ENCODE measurements at regions not wholly inside any gene's neighbourhood (a gene's known extent, or its start where the extent isn't known, plus 50 kb on each side); places are given as distances from the start of the nearest gene placed in this dataset.
"Not testable (repeated sequence)": the region's sequence is repeated elsewhere in the genome, so short reads cannot be mapped to it uniquely, and the experiment has no call there.

- DNase-seq, result no peak
Measured at GRCh38 chr11:91093141-91093540, 870.3 kb upstream of the CHORDC1 start.

GRCh38 chr11:91091563-91091962, 868.7 kb upstream of the CHORDC1 start:
- no peak for DNase-seq

DNA sequence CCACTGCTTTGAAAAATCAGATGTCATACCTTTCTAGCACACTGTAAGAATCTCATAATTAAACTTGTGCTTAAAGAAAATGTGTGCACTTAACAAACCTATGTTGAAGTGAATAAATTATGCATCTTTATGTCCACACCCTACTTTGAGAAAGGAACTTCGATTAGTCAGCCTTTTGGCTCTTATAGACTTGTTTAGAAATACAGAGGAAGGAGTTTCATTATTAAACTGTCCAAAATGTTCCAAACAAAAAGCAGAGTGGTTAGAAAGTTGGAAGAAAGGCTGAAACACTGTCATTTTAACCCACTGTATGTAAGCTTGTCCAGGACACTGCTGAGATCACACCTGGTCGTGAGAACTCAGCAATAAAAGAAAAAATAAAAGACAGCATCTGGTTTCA, 863.2 kb upstream of the CHORDC1 start:
- DNase-seq, result no peak

GRCh38 chr11:91082255-91082654, 859.4 kb upstream of the CHORDC1 start:
- no peak for DNase-seq

- no peak for DNase-seq
Measured at GRCh38 chr11:91081440-91082043, 858.7 kb upstream of the CHORDC1 start.

- no peak for DNase-seq
Measured at GRCh38 chr11:91078221-91078620, 855.4 kb upstream of the CHORDC1 start.

- no peak for DNase-seq
Measured at GRCh38 chr11:91075032-91075695, 852.3 kb upstream of the CHORDC1 start.

- DNase-seq, result no peak
Measured at GRCh38 chr11:91067666-91068065, 844.8 kb upstream of the CHORDC1 start.

- no peak for DNase-seq
Measured at GRCh38 chr11:91066456-91067047, 843.7 kb upstream of the CHORDC1 start.

- DNase-seq, result not testable (repeated sequence)
Measured at GRCh38 chr11:91063399-91063798, 840.5 kb upstream of the CHORDC1 start.

DNA sequence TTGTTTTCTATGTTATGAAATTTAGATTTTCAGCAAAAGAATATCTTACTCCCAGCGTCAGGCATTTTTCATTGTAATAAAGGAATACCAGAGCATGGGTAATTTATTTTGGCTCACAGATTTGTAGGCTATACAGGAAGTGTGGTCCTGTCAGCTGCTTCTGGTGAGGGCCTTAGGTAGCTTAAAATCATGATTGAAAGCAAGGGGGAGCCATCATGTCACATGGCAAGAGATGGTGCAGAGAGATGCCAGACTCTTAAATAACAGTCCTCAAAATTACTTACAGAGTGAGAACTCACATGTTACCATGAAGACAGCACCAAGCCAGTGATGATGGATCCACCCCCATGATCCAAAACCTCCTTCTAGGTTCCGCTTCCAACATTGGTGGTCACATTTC, 825.0 kb upstream of the CHORDC1 start:
- no peak for DNase-seq

DNA sequence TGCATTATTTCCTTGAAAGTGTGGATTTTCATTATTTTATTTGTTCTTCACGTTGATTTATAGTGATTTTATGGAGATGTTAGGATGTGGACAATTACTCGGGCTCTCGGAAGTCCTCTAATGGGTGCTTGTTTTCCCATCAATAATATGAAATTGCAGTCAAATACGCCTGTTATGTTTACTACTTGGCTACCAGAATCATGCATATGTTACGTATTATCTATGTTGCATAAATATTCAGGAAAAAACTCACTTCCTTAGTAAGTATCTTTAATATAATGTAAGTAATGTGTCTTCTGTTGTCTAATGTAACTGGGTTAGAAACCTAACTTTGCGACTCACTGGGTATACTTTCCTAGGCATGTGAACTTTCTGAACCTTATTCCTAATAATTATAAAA, 823.4 kb upstream of the CHORDC1 start:
- no peak for DNase-seq

DNA sequence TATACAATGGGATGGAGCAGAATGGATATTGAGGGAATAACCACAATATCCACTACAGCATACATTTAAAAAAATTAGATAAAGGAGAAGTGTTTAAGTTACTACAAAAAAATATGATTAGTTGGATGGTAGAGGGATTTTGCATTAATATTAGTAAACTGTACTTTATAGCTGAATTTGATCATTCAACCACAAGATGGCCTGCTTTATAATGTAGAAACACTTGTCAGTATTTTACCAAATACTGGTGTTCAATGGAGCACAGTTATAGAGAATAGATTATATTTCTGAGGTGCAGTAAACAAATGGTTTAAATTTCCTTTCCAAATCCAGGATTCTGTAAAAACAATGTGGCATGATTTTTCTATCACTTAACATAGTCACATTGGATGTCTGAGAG, 818.8 kb upstream of the CHORDC1 start:
- DNase-seq, result no peak

DNA sequence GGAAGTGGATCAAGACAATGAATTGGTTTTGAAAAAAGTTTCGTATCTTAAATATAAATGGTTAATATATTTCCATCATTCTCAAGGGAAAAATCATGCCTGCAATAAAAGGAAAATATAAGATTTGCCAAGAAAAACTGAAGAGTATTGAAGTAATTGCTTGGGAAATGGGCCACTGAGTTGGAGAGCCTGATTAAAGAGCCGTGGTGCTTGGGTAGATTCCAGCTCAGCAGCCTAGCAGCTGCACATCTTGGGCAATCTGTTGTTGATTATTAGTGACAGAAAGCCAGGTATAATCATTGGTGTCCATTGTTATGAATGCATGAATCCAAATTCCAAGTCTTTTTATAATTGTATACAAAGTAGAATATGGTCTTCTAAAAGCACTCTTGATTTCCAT, 800.9 kb upstream of the CHORDC1 start:
- DNase-seq, result no peak

DNA sequence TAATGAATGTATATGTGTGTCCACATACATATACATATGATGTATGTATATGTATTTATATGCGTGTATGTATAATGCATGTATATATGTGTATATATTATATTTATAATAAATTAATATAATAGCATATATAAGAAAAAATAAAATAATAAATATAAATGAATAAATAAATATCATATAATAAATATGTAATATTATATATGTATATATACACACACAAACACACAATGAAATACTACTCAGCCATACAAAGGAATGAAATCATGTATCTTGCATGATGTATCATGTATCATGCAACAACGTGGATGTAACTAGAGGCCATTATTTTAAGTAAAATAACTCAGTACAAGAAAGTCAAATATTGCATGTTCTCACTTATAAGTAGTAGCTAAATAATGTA, 788.7 kb upstream of the CHORDC1 start:
- DNase-seq, result no peak

- DNase-seq, result no peak
Measured at GRCh38 chr11:91005458-91005857, 782.6 kb upstream of the CHORDC1 start.

DNA sequence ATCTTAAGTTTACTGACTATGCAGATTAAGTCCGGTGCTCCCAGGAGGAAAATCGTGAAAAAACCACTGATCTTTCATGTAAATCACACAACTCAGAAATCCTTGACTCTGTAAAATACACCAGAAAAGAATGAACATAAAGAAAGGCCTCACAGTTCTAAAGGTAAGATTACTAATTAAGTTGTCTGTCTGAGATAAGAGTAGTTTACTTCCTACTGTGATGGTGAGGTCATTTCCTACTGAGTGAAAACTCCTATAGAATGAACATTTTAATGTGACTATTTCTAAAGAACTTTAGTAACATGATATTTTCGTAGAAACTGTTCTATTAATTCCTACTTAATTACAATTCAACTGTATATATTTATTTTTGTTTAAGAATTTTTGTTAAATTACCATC, 774.4 kb upstream of the CHORDC1 start:
- DNase-seq, result no peak

DNA sequence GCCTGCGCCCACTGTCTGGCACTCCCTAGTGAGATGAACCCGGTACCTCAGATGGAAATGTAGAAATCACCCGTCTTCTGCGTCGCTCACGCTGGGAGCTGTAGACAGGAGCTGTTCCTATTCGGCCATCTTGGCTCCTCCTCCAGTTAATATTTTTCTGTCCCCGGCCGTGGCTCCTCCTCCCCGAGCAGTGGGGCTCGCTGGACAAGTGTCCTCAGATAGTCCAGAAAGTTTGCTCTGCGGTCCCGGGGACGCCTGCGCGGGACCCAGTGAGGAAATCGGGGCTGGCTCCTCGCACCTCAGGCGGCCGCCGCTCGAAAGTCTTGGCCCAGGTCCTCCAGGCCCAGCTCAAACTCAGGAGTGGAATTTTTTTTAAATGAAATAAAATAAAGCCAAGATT, 749.3 kb upstream of the CHORDC1 start:
- DNase-seq, result not testable (repeated sequence)

DNA sequence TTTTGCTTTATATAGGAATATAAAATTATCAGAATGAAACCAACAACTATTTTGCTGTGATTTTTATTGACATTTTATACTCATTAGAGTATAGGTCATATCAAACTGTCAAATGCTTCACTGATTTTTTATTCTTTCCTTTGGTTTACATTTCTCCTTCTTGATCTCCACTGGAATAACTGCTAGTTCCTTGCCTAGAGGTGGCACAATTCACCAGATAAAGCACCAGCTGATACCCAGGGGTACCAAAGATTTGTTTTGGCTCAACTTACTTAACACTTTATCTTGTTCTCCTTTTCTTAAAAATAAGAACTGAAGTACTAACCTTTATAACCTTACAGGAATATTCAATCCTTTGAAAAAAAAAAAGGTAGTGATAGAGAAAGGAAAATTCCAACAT, 725.1 kb upstream of the CHORDC1 start:
- no peak for DNase-seq

GRCh38 chr11:90930252-90930651, 707.4 kb upstream of the CHORDC1 start:
- no peak for DNase-seq

DNA sequence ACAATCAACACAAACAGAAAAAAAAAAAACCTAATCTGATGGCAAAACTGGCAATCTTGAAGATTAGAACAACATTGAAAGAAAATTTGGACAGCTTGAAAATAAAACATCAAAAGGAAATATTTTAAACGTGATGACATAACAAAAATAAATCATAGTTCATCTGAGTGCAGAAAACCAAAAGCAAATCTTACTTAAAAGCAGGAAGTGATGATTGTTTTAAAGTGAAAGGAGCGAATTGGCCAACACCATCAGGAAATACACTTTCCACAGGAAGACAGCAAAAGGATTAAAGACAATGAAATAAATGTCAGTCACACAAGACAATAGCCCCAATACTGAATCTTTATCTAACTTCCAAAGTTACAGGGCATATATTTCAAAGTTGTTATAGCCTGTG, 696.5 kb upstream of the CHORDC1 start:
- no peak for DNase-seq

DNA sequence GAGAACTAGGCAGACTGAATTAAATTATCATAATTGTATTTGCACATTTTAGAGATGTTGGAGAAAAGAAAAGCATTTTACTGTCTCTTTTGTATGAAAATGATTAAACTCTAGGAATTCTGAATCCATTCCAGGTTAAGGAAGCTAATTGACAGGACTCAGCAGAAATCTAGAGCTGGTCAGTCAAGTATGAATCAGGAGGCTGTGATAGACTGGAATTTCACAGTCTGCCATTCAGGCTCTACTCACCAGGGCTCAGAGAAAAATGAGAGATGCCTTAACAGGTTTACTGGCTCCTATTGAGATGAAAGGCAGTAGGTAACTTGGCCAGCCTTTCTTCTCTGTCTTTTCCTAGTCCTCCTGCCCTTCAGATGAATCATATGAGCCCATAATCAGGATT, 693.9 kb upstream of the CHORDC1 start:
- DNase-seq, result peak; percentile 53

- DNase-seq, result no peak
Measured at GRCh38 chr11:90913131-90913668, 690.4 kb upstream of the CHORDC1 start.

- DNase-seq, result no peak
Measured at GRCh38 chr11:90912631-90913030, 689.8 kb upstream of the CHORDC1 start.

Measured in kidney glomerular epithelial cell (primary cell).